ENCODE measurements at regions not wholly inside any gene's neighbourhood (a gene's known extent, or its start where the extent isn't known, plus 50 kb on each side); places are given as distances from the start of the nearest gene placed in this dataset.

- Histone ChIP-seq H3K4me2 (ENCODE audit: low read length) (no peak overlapping the region), H3K9me3 (ENCODE audit: control insufficient read depth, low read length) (no peaks in the 10 kb centered on the region), H3K4me3 (ENCODE audit: low read depth, low read length) (no peak overlapping the region), H3K9ac (no peak overlapping the region), H3K27ac (no peak overlapping the region), H3K79me2 (no peaks in the 10 kb centered on the region), H3K27me3 (ENCODE audit: control insufficient read depth, insufficient read depth, low read length) (no peaks in the 10 kb centered on the region), H3K36me3 (ENCODE audit: control insufficient read depth, insufficient read depth, low read length) (no peaks in the 10 kb centered on the region), H2AFZ (no peak overlapping the region), H3K4me1 (no peaks in the 10 kb centered on the region)
- no peak for TF ChIP-seq CTCF (IDR thresholded peaks at IDR 0.05)
Observed at GRCh38 chr13:78084401-78084800, 165.8 kb upstream of the EDNRB start.

GRCh38 chr13:78078168-78078567 lies 159.5 kb upstream of the EDNRB start:
- H3K4me2 ChIP-seq (ENCODE audit: low read length): no peak overlapping the region
- no peak overlapping the region for H3K4me3 ChIP-seq (ENCODE audit: low read depth, low read length)
- H3K27me3 ChIP-seq (ENCODE audit: control insufficient read depth, insufficient read depth, low read length): no peaks in the 10 kb centered on the region
- H3K79me2 ChIP-seq: no peaks in the 10 kb centered on the region
- H3K4me1 ChIP-seq: no peaks in the 10 kb centered on the region
- H3K9me3 ChIP-seq (ENCODE audit: control insufficient read depth, low read length): no peaks in the 10 kb centered on the region
- H2AFZ ChIP-seq: no peak overlapping the region
- H3K9ac ChIP-seq: no peak overlapping the region
- no peak overlapping the region for H3K27ac ChIP-seq
- no peak for TF ChIP-seq CTCF (IDR thresholded peaks at IDR 0.05)
- H3K36me3 ChIP-seq (ENCODE audit: control insufficient read depth, insufficient read depth, low read length): no peaks in the 10 kb centered on the region

- no peak for TF ChIP-seq CTCF (IDR thresholded peaks at IDR 0.05)
- Histone ChIP-seq H3K4me1 (no peaks in the 10 kb centered on the region), H3K27ac (no peak overlapping the region), H2AFZ (no peak overlapping the region), H3K79me2 (no peaks in the 10 kb centered on the region), H3K36me3 (ENCODE audit: control insufficient read depth, insufficient read depth, low read length) (no peaks in the 10 kb centered on the region), H3K27me3 (ENCODE audit: control insufficient read depth, insufficient read depth, low read length) (no peaks in the 10 kb centered on the region), H3K9me3 (ENCODE audit: control insufficient read depth, low read length) (no peaks in the 10 kb centered on the region), H3K4me3 (ENCODE audit: low read depth, low read length) (no peak overlapping the region), H3K4me2 (ENCODE audit: low read length) (no peak overlapping the region), H3K9ac (no peak overlapping the region)
Observed at GRCh38 chr13:78067290-78067689, 148.7 kb upstream of the EDNRB start.

- Histone ChIP-seq H3K9me3 (ENCODE audit: control insufficient read depth, low read length) (no peaks in the 10 kb centered on the region), H3K36me3 (ENCODE audit: control insufficient read depth, insufficient read depth, low read length) (no peaks in the 10 kb centered on the region), H3K4me3 (ENCODE audit: low read depth, low read length) (no peak overlapping the region), H3K79me2 (no peaks in the 10 kb centered on the region), H3K4me2 (ENCODE audit: low read length) (no peak overlapping the region), H3K4me1 (no peaks in the 10 kb centered on the region), H3K27me3 (ENCODE audit: control insufficient read depth, insufficient read depth, low read length) (no peaks in the 10 kb centered on the region), H3K27ac (no peak overlapping the region), H3K9ac (no peak overlapping the region), H2AFZ (no peak overlapping the region)
- no peak for TF ChIP-seq CTCF (IDR thresholded peaks at IDR 0.05)
Observed at GRCh38 chr13:78065141-78065540, 146.5 kb upstream of the EDNRB start.

GRCh38 chr13:78061806-78062205 lies 143.2 kb upstream of the EDNRB start:
- H3K4me3 ChIP-seq (ENCODE audit: low read depth, low read length): no peak overlapping the region
- H3K27me3 ChIP-seq (ENCODE audit: control insufficient read depth, insufficient read depth, low read length): no peaks in the 10 kb centered on the region
- H3K4me2 ChIP-seq (ENCODE audit: low read length): no peak overlapping the region
- no peak overlapping the region for H2AFZ ChIP-seq
- H3K36me3 ChIP-seq (ENCODE audit: control insufficient read depth, insufficient read depth, low read length): no peaks in the 10 kb centered on the region
- no peak overlapping the region for H3K27ac ChIP-seq
- no peaks in the 10 kb centered on the region for H3K9me3 ChIP-seq (ENCODE audit: control insufficient read depth, low read length)
- no peaks in the 10 kb centered on the region for H3K4me1 ChIP-seq
- H3K9ac ChIP-seq: no peak overlapping the region
- no peak for TF ChIP-seq CTCF (IDR thresholded peaks at IDR 0.05)
- H3K79me2 ChIP-seq: no peaks in the 10 kb centered on the region

Measured in parathyroid adenoma (tissue), 2 donors.